T-helper 1 cell treated with Interleukin-12 subunit alpha and Interleukin-12 subunit beta and Interleukin-4 antibody, amounts not matched to agents 30 μg/mL and 1 μg/mL, for 36 hours (primary cell): ENCODE measurements at regions not wholly inside any gene's neighbourhood (a gene's known extent, or its start where the extent isn't known, plus 50 kb on each side); places are given as distances from the start of the nearest gene placed in this dataset.
"Not testable (repeated sequence)": the region's sequence is repeated elsewhere in the genome, so short reads cannot be mapped to it uniquely, and the experiment has no call there.

Experiments
- H3K27ac Mint-ChIP-seq: one replicate; pipeline ENCODE4 v1.8.0; 2021; ENCODE audit warnings: mild to moderate bottlenecking, mixed read lengths
- H3K27me3 Mint-ChIP-seq: one replicate; pipeline ENCODE4 v1.8.0; 2021; ENCODE audit warnings: low read depth, mixed read lengths
- H3K36me3 Mint-ChIP-seq: one replicate; pipeline ENCODE4 v1.8.0; 2021; ENCODE audit warnings: low read depth, mixed read lengths
- H3K4me1 Mint-ChIP-seq: one replicate; pipeline ENCODE4 v1.8.0; 2021; ENCODE audit warnings: low read depth, mixed read lengths
- H3K4me3 Mint-ChIP-seq: one replicate; pipeline ENCODE4 v1.8.0; 2021; ENCODE audit warnings: mild to moderate bottlenecking, moderate library complexity, mixed read lengths
- H3K9me3 Mint-ChIP-seq: one replicate; pipeline ENCODE4 v1.8.0; 2021; ENCODE audit warnings: mixed read lengths

GRCh38 chr13:65783383-65783782 lies 1446.8 kb downstream of the PCDH9 start:
- H3K27me3 Mint-ChIP-seq, result no peaks in the 10 kb centered on the region
- H3K4me1 Mint-ChIP-seq, result no peaks in the 10 kb centered on the region
- peaks cover 23% of the 10 kb centered on the region for H3K9me3 Mint-ChIP-seq
- no peak overlapping the region for H3K27ac Mint-ChIP-seq
- no peaks in the 10 kb centered on the region for H3K36me3 Mint-ChIP-seq
- H3K4me3 Mint-ChIP-seq, result no peak overlapping the region

GRCh38 chr13:65771704-65772313 lies 1458.3 kb downstream of the PCDH9 start:
- not testable (repeated sequence) for H3K27me3 Mint-ChIP-seq, H3K4me3 Mint-ChIP-seq, H3K27ac Mint-ChIP-seq, H3K36me3 Mint-ChIP-seq, H3K4me1 Mint-ChIP-seq
- H3K9me3 Mint-ChIP-seq, result peaks cover 19% of the 10 kb centered on the region

GRCh38 chr13:65768545-65768944 lies 1461.6 kb downstream of the PCDH9 start:
- Mint-ChIP-seq H3K27me3 (no peaks in the 10 kb centered on the region), H3K4me1 (no peaks in the 10 kb centered on the region), H3K27ac (no peak overlapping the region), H3K9me3 (peaks cover 19% of the 10 kb centered on the region), H3K36me3 (no peaks in the 10 kb centered on the region), H3K4me3 (no peak overlapping the region)

GRCh38 chr13:65763811-65764210 lies 1466.3 kb downstream of the PCDH9 start:
- Mint-ChIP-seq H3K27me3 (no peaks in the 10 kb centered on the region), H3K36me3 (no peaks in the 10 kb centered on the region), H3K9me3 (peaks cover 14% of the 10 kb centered on the region), H3K27ac (no peak overlapping the region), H3K4me1 (no peaks in the 10 kb centered on the region), H3K4me3 (no peak overlapping the region)

GRCh38 chr13:65762012-65762411 lies 1468.1 kb downstream of the PCDH9 start:
- Mint-ChIP-seq H3K4me3 (no peak overlapping the region), H3K36me3 (no peaks in the 10 kb centered on the region), H3K9me3 (peaks cover 29% of the 10 kb centered on the region), H3K27me3 (no peaks in the 10 kb centered on the region), H3K4me1 (no peaks in the 10 kb centered on the region), H3K27ac (no peak overlapping the region)

- no peaks in the 10 kb centered on the region for H3K27me3 Mint-ChIP-seq
- H3K36me3 Mint-ChIP-seq, result no peaks in the 10 kb centered on the region
Measured at GRCh38 chr13:65756071-65756671, 1474.0 kb downstream of the PCDH9 start.

GRCh38 chr13:65748227-65748626 lies 1481.9 kb downstream of the PCDH9 start:
- no peaks in the 10 kb centered on the region for H3K36me3 Mint-ChIP-seq
- no peak overlapping the region for H3K4me3 Mint-ChIP-seq
- peaks cover 6% of the 10 kb centered on the region for H3K9me3 Mint-ChIP-seq
- H3K27ac Mint-ChIP-seq, result no peak overlapping the region
- no peaks in the 10 kb centered on the region for H3K4me1 Mint-ChIP-seq
- no peaks in the 10 kb centered on the region for H3K27me3 Mint-ChIP-seq

More at GRCh38 chr13:65756071-65756671, 1474.0 kb downstream of the PCDH9 start:
- Mint-ChIP-seq H3K4me3 (no peak overlapping the region), H3K4me1 (no peaks in the 10 kb centered on the region), H3K9me3 (peaks cover 43% of the 10 kb centered on the region), H3K27ac (no peak overlapping the region)

- H3K27ac Mint-ChIP-seq, result no peak overlapping the region
- H3K9me3 Mint-ChIP-seq, result peaks cover 6% of the 10 kb centered on the region
- no peaks in the 10 kb centered on the region for H3K27me3 Mint-ChIP-seq
- H3K4me3 Mint-ChIP-seq, result no peak overlapping the region
- H3K36me3 Mint-ChIP-seq, result no peaks in the 10 kb centered on the region
- no peaks in the 10 kb centered on the region for H3K4me1 Mint-ChIP-seq
Measured at GRCh38 chr13:65746406-65746921, 1483.7 kb downstream of the PCDH9 start.

GRCh38 chr13:65744836-65745235 lies 1485.3 kb downstream of the PCDH9 start:
- Mint-ChIP-seq H3K4me1 (no peaks in the 10 kb centered on the region), H3K27me3 (no peaks in the 10 kb centered on the region), H3K27ac (no peak overlapping the region), H3K36me3 (no peaks in the 10 kb centered on the region), H3K9me3 (peaks cover 16% of the 10 kb centered on the region), H3K4me3 (no peak overlapping the region)

- no peaks in the 10 kb centered on the region for H3K4me1 Mint-ChIP-seq
- H3K27me3 Mint-ChIP-seq, result no peaks in the 10 kb centered on the region
- peaks cover 37% of the 10 kb centered on the region for H3K9me3 Mint-ChIP-seq
- H3K4me3 Mint-ChIP-seq, result no peak overlapping the region
- no peaks in the 10 kb centered on the region for H3K36me3 Mint-ChIP-seq
- H3K27ac Mint-ChIP-seq, result no peak overlapping the region
Measured at GRCh38 chr13:65733110-65733509, 1497.0 kb downstream of the PCDH9 start.

- H3K4me1 Mint-ChIP-seq, result no peaks in the 10 kb centered on the region
Measured at GRCh38 chr13:65727070-65727469, 1503.1 kb downstream of the PCDH9 start.

GRCh38 chr13:65725006-65725405 lies 1505.1 kb downstream of the PCDH9 start:
- no peak overlapping the region for H3K27ac Mint-ChIP-seq

More at GRCh38 chr13:65727070-65727469, 1503.1 kb downstream of the PCDH9 start:
- H3K36me3 Mint-ChIP-seq, result no peaks in the 10 kb centered on the region
- peaks cover 9% of the 10 kb centered on the region for H3K9me3 Mint-ChIP-seq
- H3K4me3 Mint-ChIP-seq, result no peak overlapping the region
- no peaks in the 10 kb centered on the region for H3K27me3 Mint-ChIP-seq
- H3K27ac Mint-ChIP-seq, result no peak overlapping the region

GRCh38 chr13:65724226-65724625 lies 1505.9 kb downstream of the PCDH9 start:
- Mint-ChIP-seq H3K27ac (no peak overlapping the region), H3K36me3 (no peaks in the 10 kb centered on the region), H3K27me3 (no peaks in the 10 kb centered on the region), H3K4me1 (no peaks in the 10 kb centered on the region), H3K9me3 (peaks cover 5% of the 10 kb centered on the region), H3K4me3 (no peak overlapping the region)

More at GRCh38 chr13:65725006-65725405, 1505.1 kb downstream of the PCDH9 start:
- no peaks in the 10 kb centered on the region for H3K36me3 Mint-ChIP-seq
- H3K27me3 Mint-ChIP-seq, result no peaks in the 10 kb centered on the region
- no peaks in the 10 kb centered on the region for H3K4me1 Mint-ChIP-seq
- H3K9me3 Mint-ChIP-seq, result peaks cover 5% of the 10 kb centered on the region
- no peak overlapping the region for H3K4me3 Mint-ChIP-seq

GRCh38 chr13:65722506-65722905 lies 1507.6 kb downstream of the PCDH9 start:
- Mint-ChIP-seq H3K27ac (no peak overlapping the region), H3K27me3 (no peaks in the 10 kb centered on the region), H3K4me3 (no peak overlapping the region), H3K36me3 (no peaks in the 10 kb centered on the region), H3K9me3 (peaks cover 12% of the 10 kb centered on the region), H3K4me1 (no peaks in the 10 kb centered on the region)

- Mint-ChIP-seq H3K36me3 (no peaks in the 10 kb centered on the region), H3K9me3 (peaks cover 12% of the 10 kb centered on the region), H3K4me3 (no peak overlapping the region), H3K27me3 (no peaks in the 10 kb centered on the region), H3K27ac (no peak overlapping the region), H3K4me1 (no peaks in the 10 kb centered on the region)
Measured at GRCh38 chr13:65719831-65720230, 1510.3 kb downstream of the PCDH9 start.
